Ascending aorta (tissue), 2 donors: ENCODE measurements at regions not wholly inside any gene's neighbourhood (a gene's known extent, or its start where the extent isn't known, plus 50 kb on each side); places are given as distances from the start of the nearest gene placed in this dataset.
"Not testable (repeated sequence)": the region's sequence is repeated elsewhere in the genome, so short reads cannot be mapped to it uniquely, and the experiment has no call there.

Experiments
- DNase-seq, 2 donors: peaks; one replicate each; pipeline ENCODE4 v3.0.0-alpha.2; 2019; ENCODE audit warnings: low spot score in 2 of 2
- H3K27ac ChIP-seq, 2 donors: fragments of 200-600 bp; sonication (generic); one replicate each; pipeline ENCODE4 v1.5.1; 2016 to 2017; ENCODE audit warnings: mild to moderate bottlenecking in 1 of 2
- H3K27me3 ChIP-seq: fragments of 200-600 bp; sonication (generic); one replicate; pipeline ENCODE4 v1.5.1; 2017
- H3K36me3 ChIP-seq, 2 donors: fragments of 200-600 bp; sonication (generic); one replicate each; pipeline ENCODE4 v1.5.1; 2016
- H3K4me1 ChIP-seq, 2 donors: fragments of 200-600 bp; sonication (generic); one replicate each; pipeline ENCODE4 v1.5.1; 2016 to 2017; ENCODE audit warnings: mild to moderate bottlenecking in 1 of 2
- H3K4me3 ChIP-seq, 2 donors: fragments of 200-600 bp; sonication (generic); one replicate each; pipeline ENCODE4 v1.5.1; 2016 to 2017; ENCODE audit warnings: mild to moderate bottlenecking in 1 of 2
- H3K9me3 ChIP-seq, 2 donors: fragments of 200-600 bp; sonication (generic); one replicate each; pipeline ENCODE4 v1.5.1; 2016
- CTCF ChIP-seq, 3 experiments: fragments of 200-600 bp in 2 of 3; fragments of 450-650 bp in 1 of 3; sonication (generic) in 2 of 3; IDR thresholded peaks; one replicate each; pipeline ENCODE4 v1.5.1; 2016 to 2019; ENCODE audit warnings: antibody characterized with exemption in 3 of 3, mild to moderate bottlenecking in 1 of 3, moderate library complexity in 1 of 3
- intact Hi-C: fragments of 100-400 bp; cut with DNase I; formaldehyde crosslinking; loops from one replicate; pipeline ENCODE4 v1.15.1; 2023

DNA sequence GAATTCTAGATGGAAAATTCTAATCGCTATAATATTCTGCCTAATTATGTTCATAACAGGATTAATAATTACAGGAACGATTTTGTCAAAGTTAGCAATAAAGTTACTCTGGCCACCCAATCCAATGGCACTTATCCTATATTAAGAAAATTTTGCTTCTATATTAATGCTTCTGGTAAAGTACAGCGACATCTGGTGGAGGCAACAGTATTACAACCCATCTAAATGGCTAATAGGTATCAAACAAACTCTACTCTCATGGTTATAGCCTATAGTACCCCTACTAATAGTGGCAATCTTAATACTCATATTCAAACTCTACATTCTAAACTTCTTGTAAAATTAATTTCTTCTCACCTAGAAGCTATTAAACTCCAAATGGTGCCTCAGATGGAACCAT, 1084.7 kb upstream of the LRRTM1 start:
- no peak overlapping the region for H3K27ac ChIP-seq
- no peak for TF ChIP-seq CTCF (IDR thresholded peaks at IDR 0.05)
- no peaks in the 10 kb centered on the region for H3K36me3 ChIP-seq
- no peak overlapping the region for H3K4me3 ChIP-seq
- H3K27me3 ChIP-seq = no peaks in the 10 kb centered on the region
- no peak for DNase-seq
- no peaks in the 10 kb centered on the region for H3K4me1 ChIP-seq
- no peaks in the 10 kb centered on the region for H3K9me3 ChIP-seq
- intact Hi-C loops = no loop called here

DNA sequence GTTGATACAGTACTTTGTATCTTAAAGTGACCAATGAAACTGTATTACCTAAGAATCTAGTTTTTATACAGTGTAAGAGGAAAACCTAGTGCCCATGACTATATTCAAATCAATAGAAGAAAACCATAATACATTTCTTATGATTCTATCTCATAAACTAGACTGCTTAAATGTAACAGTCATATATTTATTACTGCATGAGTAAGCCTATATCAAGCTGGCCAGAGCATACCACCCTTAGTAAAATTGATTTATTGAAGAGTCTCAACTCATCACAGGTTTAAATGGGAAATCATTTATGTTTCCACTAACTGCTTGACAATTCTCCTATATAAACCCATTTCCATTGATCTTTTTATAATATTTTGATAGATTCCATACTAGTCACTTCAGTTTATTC, 1059.2 kb upstream of the LRRTM1 start:
- Histone ChIP-seq H3K9me3 (no peaks in the 10 kb centered on the region), H3K36me3 (no peaks in the 10 kb centered on the region), H3K27ac (no peak overlapping the region), H3K4me3 (no peak overlapping the region), H3K4me1 (no peaks in the 10 kb centered on the region), H3K27me3 (no peaks in the 10 kb centered on the region)
- intact Hi-C loops = no loop called here
- no peak for TF ChIP-seq CTCF (IDR thresholded peaks at IDR 0.05)
- no peak for DNase-seq

GRCh38 chr2:81362468-81362867, 1057.9 kb upstream of the LRRTM1 start:
- H3K36me3 ChIP-seq, H3K4me1 ChIP-seq, DNase-seq, H3K4me3 ChIP-seq, H3K9me3 ChIP-seq, intact Hi-C loops, H3K27ac ChIP-seq, H3K27me3 ChIP-seq: not testable (repeated sequence)

- H3K27me3 ChIP-seq = no peaks in the 10 kb centered on the region
- no peaks in the 10 kb centered on the region for H3K36me3 ChIP-seq
- intact Hi-C loops = no loop called here
- no peak overlapping the region for H3K4me3 ChIP-seq
- no peaks in the 10 kb centered on the region for H3K4me1 ChIP-seq
- no peak overlapping the region for H3K27ac ChIP-seq
- TF ChIP-seq CTCF (IDR thresholded peaks at IDR 0.05) = no peak
- DNase-seq = no peak
- H3K9me3 ChIP-seq = no peaks in the 10 kb centered on the region
Measured at GRCh38 chr2:81355436-81355835, 1050.9 kb upstream of the LRRTM1 start.

DNA sequence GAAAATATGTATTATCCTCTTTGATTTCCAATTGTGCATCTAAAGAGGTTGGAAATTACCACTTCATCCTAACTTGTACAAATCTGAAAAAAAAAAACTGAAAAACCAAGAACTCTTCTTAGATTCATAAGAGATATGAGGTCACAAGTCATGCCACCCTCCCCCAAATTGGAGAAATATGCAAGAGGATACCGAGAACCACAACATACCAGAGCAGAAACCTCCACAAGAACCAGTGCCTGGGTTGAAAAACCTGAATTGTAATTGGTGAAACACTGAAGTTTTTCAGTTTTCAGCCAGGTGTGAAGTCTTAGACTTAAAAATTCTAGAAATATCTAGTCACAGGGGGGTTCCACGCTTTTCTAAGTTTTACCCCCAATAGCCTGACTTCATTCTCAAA, 1029.5 kb upstream of the LRRTM1 start:
- Histone ChIP-seq H3K9me3 (no peaks in the 10 kb centered on the region), H3K27me3 (no peaks in the 10 kb centered on the region), H3K4me1 (no peaks in the 10 kb centered on the region), H3K27ac (no peak overlapping the region), H3K4me3 (no peak overlapping the region), H3K36me3 (no peaks in the 10 kb centered on the region)
- intact Hi-C loops = no loop called here
- no peak for DNase-seq
- no peak for TF ChIP-seq CTCF (IDR thresholded peaks at IDR 0.05)

GRCh38 chr2:81328968-81329367, 1024.4 kb upstream of the LRRTM1 start:
- H3K4me3 ChIP-seq = no peak overlapping the region
- intact Hi-C loops = no loop called here
- H3K27ac ChIP-seq = no peak overlapping the region
- DNase-seq = no peak
- no peaks in the 10 kb centered on the region for H3K36me3 ChIP-seq
- H3K27me3 ChIP-seq = no peaks in the 10 kb centered on the region
- no peaks in the 10 kb centered on the region for H3K4me1 ChIP-seq
- no peak for TF ChIP-seq CTCF (IDR thresholded peaks at IDR 0.05)
- H3K9me3 ChIP-seq = peaks cover 0 to 4% of the 10 kb centered on the region in 2 donors
